ENCODE measurements at regions not wholly inside any gene's neighbourhood (a gene's known extent, or its start where the extent isn't known, plus 50 kb on each side); places are given as distances from the start of the nearest gene placed in this dataset.

DNA sequence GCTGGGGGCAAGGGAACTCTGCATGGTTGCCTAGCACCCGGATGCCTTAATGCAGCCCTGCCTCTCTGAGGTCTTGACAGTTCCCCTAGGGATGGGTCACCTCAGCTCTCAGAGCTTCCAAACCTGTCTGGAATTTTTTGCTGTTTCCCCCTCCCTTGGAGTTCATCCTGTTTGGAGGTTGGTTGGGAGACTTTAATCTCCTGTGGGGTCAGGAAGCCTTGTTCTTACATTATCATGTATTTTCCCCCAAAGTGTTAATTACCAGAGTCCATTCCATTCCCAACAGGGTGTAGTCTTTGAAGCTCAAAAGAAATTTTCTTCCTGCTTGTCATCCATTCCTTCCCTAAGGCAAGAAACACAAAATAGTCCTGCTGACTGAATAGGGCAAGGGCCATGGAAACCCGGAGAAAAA lies 150.3 kb upstream of the SPRY4 start:
- DNase-seq (ENCODE audit: low read depth), result peak; percentile 66

DNA sequence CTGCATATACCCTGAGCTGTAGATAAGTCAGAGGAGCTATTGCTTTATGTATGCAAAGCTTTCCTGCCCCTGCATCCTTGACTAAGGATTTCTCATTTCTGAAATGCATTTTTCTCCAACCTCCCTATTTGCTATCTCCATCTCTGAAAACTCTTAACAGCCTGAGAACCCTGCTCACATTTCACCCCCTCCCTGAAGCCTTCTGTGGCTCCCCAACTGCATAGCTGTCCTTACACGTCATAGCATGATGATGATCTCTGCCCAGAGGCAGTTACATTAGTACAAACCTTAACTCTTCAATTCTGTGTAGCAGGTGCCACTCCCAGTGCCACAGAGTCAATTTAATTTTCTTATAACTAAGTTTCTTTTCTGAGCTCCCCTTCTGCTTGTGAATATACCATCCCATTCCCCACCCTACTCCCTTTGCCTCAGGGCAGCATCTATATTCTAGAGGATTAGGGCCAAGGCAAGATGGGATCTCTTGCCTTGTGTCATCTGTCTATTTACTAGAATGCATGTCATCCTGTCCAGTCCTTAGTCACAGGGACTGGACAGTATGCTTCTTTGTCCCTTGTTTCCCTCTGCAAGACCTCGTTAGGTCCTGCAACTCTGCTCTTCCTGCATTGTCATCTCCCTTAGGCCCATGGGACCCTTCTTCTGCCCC lies 149.7 kb upstream of the SPRY4 start:
- peak; percentile 93 for DNase-seq (ENCODE audit: low read depth)

DNA sequence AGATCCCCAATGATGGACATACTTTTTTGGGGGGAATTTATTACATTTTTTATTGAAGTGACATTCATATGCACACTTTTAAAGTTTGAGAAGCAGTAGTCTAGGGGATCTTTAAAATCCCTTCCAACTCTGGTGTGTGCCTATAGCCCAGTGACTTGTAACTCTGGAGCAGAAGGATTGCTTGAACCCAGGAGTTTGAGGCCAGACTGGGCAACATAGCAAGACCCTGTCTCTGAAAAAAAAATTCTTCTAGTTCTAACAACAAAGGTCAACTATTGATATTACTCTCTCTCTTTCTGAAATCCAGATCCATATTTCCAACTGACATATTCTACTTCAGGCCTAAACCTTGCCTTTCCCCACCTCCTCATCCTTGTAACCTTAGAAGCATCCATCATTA lies 148.2 kb upstream of the SPRY4 start:
- DNase-seq (ENCODE audit: low read depth), result no peak

DNA sequence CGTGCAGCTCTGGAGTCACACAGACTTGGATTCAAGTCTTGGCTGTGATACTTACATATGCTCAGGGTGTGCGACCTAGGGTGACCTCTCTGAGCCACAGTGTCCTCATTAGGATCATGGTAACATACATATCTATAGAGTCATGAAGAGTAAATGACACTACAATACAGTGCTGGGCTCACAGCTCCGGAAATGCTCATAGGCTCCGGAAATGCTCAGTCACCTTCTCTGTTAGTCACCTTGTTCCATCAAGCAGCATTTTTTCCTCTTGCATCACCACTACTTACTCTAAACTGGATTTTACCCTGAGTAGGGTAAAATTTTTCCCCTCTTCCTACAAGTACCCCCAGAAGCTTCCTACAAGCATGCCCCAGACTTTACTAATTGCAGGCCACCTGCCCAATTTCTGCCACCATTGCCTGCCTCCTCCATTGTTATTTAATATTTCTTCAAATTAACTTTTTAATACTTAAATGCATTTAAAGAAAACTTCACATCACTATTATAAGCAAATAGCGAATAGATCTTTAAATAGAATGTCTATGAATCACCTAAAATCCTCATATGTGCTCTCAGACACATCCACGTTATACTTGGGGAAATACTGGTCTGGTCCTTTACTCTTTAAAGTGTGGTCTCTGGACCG lies 147.6 kb upstream of the SPRY4 start:
- peak; percentile 93 for DNase-seq (ENCODE audit: low read depth)

DNA sequence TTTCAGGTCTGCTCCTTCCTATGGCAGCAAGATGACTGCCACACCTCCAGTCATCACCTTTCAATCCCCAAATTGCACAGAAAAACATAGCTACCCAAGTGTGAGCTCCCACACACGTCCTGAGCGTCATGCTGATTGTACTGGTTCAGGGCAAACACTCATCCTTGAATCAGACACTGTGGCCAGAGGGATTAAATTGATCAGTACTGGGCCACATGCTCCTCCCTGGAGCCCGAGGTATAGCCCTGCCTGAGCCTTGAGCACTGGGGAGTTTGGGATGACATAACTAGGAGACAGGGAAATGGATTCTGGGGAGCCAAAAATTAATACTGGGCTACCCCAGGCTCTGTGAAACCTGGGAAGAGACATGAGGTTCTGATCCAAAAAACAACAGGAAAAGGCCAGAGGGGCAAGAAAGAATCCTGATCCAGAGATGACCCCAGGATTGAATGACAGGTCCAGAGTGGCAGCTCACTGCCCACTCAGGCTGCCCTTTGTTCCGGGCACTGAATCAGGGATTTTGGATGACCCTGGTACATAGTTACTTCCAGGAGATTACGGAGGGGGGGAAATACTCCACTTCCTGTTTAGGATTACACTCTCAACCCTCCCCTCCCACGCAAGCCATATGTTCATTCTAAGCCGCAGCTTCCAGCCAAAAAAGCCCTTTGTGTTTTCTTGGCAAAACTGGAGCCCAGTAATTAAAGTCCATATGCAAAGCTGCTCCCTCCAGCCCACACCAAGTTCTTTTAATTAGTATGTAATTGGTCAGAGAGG lies 141.6 kb upstream of the SPRY4 start:
- DNase-seq (ENCODE audit: low read depth), result peak; percentile 49

DNA sequence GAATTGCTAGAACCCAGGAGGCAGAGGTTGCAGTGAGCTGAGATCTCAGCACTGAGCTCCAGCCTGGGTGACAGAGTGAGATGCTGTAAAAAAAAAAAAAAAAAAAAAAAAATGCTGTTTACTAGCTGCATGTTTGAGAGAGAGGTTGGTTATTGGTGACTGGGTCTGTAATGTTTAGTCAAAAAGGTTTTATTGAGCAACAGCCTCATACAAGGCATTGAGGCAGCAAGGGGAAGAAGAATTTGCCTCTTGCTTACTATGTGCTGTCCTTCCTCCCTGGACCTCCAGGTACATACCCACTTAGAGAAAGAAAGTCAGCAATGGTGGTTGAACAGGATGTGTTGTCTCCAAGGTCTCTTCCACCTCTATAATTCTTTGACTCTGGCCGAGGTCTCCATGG lies 140.7 kb upstream of the SPRY4 start:
- no peak for DNase-seq (ENCODE audit: low read depth)

DNA sequence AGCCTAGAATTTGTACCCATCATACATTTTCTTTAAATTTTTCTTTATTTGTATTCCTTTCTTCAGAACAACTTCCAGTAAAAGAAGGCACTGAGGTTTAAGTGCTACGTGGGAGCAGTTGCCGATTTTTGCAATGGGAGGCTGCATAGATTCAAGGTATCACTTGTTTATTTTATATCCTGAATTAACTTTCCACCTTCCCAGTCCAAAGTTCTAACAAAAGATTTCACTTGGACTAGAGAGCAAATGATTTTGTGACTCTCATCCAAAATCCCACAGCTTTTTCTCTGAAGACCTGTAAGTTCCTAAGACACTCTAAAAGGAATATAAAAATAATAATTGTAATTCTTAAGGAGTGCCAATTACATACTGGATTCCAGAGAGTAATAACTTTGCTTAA lies 139.1 kb upstream of the SPRY4 start:
- DNase-seq (ENCODE audit: low read depth), result no peak

DNA sequence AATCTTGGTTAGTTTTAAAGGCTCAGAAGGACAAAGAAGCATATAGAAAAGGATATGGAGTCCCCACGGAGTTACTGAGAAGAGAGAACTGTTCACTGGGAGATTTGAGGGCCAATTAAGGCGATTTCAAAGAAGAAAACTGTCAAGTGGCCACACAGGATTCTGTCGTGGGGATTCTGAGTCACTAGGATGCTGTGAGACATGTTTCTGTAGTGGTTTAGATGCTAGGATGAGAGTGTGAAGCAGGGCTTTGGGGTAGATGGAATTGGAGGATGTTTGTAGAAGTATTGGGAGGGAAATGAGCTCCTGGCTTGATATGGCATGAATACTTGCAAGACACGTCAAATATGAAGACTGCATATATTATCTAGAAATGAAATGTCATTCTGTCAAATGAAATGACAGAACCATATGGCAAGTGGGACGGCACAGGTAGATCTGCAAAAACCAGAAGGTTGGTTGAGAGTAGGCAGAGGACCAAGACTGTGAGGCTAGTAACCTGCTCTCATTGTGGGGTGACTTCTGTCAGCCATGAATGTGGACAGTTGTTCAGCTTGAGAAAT lies 136.3 kb upstream of the SPRY4 start:
- no peak for DNase-seq (ENCODE audit: low read depth)

DNA sequence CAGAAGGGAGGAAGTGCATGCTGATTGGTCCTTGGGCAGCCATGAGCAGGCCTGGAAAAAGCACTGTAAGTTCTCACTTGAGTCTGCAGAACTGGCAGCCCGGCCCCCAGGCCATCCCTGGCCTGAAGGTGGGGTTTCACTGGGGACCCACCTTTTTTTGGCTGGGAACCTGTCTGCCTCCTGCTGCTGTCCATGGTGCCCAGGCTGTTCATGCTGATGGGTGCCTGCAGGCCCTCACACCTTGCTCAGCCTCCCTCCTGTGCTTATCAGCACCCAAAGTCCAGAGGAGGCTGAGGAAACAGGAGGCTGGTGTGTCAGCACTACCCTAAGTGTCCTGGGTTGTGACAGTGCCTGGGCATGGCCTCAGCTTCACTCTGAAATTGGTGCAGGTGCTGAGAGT lies 134.4 kb upstream of the SPRY4 start:
- no peak for DNase-seq (ENCODE audit: low read depth)

DNA sequence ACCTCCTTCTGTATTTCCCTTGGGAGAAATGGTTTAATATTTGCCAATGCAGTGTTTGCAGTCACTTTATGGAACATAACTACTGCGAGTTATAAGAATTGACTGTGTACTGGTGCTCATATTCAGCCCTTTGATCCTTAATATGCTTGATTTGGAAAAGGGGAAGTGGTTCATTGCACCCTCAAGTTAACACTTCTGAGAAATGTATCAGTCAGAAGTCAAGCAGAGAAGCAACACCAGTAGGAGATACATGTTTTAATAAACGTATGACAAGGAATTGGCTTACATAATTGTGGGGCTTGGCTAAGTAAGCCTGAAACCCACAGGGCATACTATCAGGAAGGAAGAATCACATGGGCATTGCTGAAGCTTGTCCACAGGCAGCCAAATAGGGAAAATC lies 131.0 kb upstream of the SPRY4 start:
- no peak for DNase-seq (ENCODE audit: low read depth)

DNA sequence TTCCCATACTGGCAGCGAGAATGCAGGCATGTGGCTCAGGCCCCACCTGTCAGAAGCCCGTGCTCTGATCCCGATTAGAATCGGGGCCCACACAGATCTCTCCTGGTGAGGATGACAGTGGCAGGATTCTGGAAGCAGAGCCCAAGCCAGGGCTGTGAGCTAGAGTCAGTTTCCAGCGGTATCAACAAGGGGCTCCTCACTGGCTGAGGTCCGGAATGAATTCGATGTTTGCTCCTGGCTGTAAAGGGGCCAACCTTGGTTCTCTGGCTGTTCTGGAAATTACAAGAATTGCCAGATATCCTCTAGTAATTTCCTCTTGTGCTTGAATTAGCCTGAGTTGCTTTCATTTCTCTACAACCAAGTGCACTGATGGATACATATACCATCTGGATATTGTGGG lies 129.1 kb upstream of the SPRY4 start:
- no peak for DNase-seq (ENCODE audit: low read depth)

DNA sequence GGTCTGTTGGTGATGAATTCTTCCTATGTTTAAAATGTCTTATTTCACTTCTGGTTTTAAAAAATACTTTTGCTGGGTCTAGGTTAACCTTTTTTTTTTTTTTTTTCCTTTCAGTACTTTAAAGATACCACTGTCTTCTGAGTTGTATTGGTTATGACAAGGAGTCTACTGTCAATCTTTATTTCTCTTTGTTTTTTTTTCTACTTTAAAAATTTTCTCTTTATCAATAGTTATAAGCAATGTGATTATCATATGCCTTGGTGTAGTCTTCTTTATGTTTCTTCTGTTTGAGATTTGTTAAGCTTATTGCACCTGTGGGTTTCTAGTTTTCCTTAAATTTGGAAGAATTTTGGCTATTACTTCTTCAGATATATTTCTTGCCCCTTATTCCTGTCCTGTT lies 125.6 kb upstream of the SPRY4 start:
- no peak for DNase-seq (ENCODE audit: low read depth)

DNA sequence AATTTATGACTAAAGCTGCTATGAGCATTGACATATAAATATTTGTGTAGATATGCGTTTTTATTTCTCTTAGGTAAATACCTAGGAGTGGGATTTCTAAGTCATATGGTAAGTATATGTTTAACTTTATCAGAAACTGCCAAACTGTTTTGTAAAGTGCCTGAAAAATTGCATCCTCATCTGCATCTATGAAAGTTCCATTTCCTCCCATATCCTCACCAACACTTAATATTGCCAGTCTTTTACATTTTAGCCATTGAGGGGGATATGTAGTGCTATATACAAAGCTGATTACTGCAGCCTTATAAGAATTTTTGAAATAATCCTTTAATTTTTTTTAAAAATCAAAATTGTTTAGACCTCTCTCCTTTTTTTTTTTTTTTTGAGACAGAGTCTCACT lies 123.1 kb upstream of the SPRY4 start:
- no peak for DNase-seq (ENCODE audit: low read depth)

DNA sequence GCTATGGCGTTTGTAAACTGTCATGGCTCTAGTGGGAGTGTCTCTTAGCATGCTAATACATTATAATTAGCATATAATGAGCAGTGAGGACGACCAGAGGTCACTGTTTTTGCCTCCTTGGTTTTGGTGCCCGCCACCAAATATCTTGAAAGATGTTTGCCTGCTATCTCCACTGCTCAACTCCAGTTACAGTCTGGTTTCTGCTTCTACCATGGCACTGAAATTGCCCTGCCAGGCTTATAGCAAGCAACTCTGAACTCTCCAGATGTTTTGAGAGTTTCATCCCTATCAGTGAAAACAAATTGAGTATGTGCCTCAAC lies 122.1 kb upstream of the SPRY4 start:
- DNase-seq (ENCODE audit: low read depth), result no peak

DNA sequence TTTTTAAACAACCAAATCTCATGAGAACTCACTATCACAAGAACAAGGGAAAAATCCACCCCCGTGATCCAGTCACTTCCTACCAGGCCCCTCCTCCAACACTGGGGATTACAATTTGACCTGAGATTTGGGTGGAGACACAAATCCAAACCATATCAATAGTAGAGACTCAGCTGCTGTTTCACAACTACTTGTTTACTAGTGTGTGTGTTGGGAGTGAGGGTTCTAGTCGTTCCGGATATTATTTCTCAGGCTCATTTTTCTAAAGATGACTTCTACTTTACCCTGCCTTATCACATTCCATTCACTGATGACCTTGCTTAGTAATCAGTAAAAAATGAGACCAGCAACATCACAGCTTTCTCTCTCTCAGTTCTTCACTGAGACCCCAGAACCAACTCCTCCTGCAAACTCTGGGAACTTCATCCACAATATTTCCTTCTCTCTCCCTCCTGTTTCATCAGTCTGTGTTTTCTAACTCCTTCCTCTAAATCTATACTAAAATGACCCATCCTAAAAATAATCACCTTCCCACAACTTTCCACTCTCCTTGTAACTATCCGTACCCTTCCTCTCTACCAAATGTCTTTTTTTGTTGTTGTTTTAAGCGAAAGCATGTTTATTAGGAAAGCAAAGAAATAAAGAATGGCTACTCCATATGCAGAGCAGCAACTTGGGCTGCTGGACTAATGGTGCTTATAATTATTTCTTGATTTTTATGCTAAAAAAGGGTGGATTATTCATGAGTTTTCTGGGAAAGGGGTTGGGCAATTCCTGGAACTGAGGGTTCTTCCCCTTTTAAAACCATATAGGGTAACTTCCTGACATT lies 121.5 kb upstream of the SPRY4 start:
- DNase-seq (ENCODE audit: low read depth), result peak; percentile 85

DNA sequence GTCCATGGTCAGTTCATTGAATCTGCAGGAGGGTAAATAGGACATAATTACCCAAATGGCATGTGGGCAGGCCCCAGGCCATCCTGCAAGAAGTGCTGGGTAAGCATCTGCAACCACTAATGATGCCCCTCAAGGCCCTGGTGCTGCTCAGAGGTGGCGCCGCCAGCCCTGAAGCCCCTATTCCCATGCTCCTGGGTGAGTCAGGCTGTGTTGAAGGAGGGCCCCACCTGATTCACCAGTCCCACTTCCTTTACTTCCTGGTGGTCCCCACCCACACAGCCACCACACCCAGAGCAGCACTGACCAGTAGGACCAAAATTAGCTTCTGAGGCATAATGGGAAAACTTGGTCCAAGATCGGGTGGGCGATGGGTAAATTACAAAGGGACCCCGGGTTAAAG lies 120.4 kb upstream of the SPRY4 start:
- DNase-seq (ENCODE audit: low read depth), result no peak

DNA sequence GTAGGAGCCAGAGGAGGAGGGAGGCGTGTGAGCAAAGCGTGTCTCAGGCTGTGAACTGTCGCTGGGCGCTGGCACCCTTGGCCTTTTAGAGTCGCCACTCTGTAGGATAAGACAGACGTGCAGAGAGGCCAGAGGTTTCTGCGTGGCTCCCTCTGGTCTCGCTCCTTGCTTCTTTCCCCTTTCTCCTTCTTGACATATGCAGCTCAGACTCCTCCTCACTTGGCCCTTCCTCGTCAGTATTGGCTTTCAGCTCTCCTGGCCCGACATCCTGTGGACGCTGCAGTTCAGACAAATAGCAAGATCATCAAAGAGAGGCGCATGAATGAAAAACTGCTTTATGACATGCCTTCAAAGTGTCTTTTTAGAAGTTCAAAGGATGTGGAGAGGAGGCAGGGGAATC lies 116.8 kb upstream of the SPRY4 start:
- DNase-seq (ENCODE audit: low read depth), result no peak

DNA sequence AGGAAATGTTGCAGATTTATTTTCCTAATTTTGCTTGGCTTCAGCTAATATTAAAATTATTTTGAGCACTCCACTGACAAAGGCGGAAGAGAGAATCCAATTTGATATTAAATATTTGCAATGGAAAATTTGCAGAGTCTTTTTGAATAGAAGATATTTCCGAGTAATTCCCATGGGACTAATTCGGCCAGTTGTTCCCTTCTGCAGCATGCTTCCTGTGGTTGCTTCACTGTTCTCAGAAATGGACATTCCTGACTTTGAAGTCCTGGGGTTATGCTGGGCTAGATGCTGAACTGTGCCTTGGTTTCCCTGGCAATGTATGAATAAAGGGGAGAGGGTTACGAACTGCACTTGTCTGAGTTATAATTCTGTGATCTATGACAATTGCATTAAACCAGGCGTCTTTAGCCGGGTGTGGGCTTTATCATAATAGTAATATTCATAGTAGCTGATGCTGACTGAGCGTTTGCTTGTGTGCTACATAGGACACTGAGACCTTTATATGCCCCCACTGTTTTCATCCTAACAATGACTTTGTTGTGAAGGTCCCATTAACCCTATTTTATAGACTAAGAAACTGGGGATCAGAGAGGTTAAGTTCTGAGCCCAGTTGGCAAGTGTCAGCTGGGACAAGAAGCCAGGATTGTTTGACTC lies 114.5 kb upstream of the SPRY4 start:
- no peak for DNase-seq (ENCODE audit: low read depth)

DNA sequence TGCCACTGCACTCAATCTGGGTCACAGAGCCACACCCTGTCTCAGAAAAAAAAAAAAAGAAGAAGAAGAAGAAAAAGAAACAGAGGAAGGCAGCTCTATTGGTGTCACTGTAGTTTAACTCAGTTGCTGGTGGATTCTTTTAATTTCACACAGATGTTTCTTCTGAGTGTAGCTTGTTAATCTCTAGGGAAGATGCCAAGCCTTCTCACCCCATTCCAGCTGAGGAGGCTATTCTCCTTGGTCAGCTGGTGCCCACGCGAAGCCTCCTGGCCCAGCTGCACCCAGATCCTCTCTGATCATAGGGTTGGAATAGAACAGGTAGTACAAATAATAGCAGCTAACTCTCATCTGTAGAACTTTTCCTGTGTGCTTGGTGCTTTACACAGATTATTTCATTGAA lies 113.8 kb upstream of the SPRY4 start:
- DNase-seq (ENCODE audit: low read depth), result peak; percentile 27

DNA sequence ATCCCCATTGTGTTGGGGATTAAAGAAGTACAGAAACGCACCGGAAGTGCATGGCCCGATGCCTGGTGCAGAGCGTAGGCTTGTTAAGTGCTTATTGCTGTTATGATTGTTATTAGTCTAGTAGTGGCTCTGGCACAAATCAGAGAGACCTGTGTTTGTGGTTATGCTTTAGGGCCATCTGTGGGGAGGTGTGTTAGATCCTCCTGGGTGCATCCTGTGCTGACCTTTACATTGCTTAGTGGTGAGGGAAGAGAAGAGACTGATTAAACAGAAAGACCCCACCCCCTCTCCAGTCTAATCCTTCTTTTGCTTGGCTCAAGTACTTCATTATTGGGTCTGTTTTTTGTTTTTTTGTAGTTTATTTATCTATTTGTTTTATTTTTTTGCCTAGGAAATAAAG lies 112.7 kb upstream of the SPRY4 start:
- no peak for DNase-seq (ENCODE audit: low read depth)

DNA sequence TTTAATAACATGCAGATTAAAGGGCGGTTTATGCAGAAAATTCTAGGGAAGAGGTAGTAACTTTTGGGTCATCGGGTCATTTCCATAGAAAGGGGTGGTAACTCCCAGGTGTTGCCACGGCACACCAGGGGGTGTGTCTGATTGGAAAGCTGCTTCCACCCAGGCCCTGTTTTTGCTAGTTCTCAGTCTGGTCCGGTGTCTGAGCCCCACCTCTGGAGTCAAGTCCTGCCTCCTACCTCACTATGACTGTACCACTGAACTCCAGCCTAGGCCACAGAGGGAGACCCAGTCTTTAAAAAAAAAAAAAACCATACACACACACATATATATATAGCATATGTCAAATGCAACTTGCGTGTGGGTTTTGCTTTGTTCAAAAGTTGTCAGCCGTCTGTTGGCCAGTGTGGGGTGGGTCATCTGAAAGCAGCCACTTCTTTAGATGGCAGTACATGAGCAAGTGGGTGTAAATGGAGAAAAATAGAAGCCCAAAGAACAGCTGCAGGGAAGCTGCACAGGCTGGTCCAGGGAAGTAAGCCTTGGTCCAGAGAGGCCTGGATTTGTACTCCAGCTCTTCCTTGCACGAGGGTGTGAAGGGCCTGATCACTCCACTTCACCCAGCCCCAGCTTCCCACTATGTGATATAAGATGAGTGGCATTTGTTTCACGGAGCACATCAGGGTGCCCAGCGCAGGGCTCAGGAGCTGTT lies 110.7 kb upstream of the SPRY4 start:
- DNase-seq (ENCODE audit: low read depth), result no peak

DNA sequence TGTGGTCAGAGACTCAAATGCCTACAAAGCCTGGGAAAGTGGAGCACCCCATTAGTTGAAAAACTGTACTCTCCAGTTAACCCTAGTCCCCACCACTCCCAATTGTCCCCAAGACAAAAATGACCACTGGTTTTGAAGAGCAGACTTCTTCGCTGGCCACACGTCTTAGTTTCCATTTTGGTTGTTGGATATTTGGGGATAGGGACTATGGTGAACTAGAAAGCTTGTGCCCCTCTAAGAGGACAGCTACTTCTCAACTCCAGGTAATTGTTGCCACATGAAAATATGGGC lies 109.4 kb upstream of the SPRY4 start:
- no peak for DNase-seq (ENCODE audit: low read depth)

Measured in EH (cell line).